NB4 (cell line): ENCODE measurements at regions not wholly inside any gene's neighbourhood (a gene's known extent, or its start where the extent isn't known, plus 50 kb on each side); places are given as distances from the start of the nearest gene placed in this dataset.
A peak's percentile ranks its signal among the peaks of the same experiment; 100 is the strongest.

Experiments
- DNase-seq: peaks from one replicate; pipeline ENCODE4 v3.0.0; 2010; ENCODE audit warnings: low read depth
- H3K4me3 ChIP-seq: one replicate; pipeline ENCODE4 v1.5.1; 2011; ENCODE audit warnings: mild to moderate bottlenecking, low read depth, low read length, moderate library complexity
- MAX ChIP-seq: IDR thresholded peaks from 2 replicates; pipeline ENCODE4 v1.6.1; 2011; ENCODE audit warnings: low read depth, low read length
- MYC ChIP-seq: IDR thresholded peaks from 2 replicates; pipeline ENCODE4 v1.6.1; 2011; ENCODE audit warnings: low read depth, low read length
- POLR2A ChIP-seq: IDR thresholded peaks from 2 replicates; pipeline ENCODE4 v1.6.1; 2011; ENCODE audit warnings: mild to moderate bottlenecking; ENCODE audit not compliant: insufficient read length; ENCODE audit errors: extremely low read depth
- TF ChIP-seq, protein P1 (sequence below): IDR thresholded peaks from one replicate; pipeline ENCODE4 v1.5.1; 2012; ENCODE audit warnings: low read depth, low read length

- TF ChIP-seq MAX (no peak), MYC (no peak), POLR2A (no peak)
- TF ChIP-seq, protein P1, sequence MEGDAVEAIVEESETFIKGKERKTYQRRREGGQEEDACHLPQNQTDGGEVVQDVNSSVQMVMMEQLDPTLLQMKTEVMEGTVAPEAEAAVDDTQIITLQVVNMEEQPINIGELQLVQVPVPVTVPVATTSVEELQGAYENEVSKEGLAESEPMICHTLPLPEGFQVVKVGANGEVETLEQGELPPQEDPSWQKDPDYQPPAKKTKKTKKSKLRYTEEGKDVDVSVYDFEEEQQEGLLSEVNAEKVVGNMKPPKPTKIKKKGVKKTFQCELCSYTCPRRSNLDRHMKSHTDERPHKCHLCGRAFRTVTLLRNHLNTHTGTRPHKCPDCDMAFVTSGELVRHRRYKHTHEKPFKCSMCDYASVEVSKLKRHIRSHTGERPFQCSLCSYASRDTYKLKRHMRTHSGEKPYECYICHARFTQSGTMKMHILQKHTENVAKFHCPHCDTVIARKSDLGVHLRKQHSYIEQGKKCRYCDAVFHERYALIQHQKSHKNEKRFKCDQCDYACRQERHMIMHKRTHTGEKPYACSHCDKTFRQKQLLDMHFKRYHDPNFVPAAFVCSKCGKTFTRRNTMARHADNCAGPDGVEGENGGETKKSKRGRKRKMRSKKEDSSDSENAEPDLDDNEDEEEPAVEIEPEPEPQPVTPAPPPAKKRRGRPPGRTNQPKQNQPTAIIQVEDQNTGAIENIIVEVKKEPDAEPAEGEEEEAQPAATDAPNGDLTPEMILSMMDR, result no peak
- no peak for DNase-seq
- no peak overlapping the region for H3K4me3 ChIP-seq
Measured at GRCh38 chr15:69854521-69855181, 243.1 kb downstream of the TLE3 start.

- H3K4me3 ChIP-seq, result no peak overlapping the region
- TF ChIP-seq MYC (no peak), MAX (no peak), POLR2A (no peak)
- TF ChIP-seq, protein P1, result no peak
- peak; percentile 24 for DNase-seq
Measured at GRCh38 chr15:69855258-69856000, 242.3 kb downstream of the TLE3 start.

DNA sequence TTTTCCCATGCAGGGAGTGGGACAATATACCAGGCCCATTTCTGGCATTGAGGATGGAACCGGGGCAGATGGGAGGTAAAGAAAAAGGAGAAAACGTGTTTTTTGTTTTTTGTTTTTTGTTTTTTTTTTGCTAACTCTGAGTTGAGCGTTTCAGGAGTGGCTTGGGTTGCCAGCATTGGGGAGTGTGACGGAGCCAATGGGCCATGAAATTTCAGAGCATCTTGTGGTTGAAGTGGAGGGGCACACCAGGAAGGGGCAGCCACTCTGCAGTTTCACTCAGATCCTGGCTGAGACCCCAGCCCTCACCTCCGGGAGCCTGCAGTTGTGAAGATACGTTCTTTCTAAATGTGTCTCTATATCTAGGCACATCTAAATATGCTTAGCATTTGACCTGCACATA lies 240.5 kb downstream of the TLE3 start:
- no peak for DNase-seq
- TF ChIP-seq MAX, result no peak
- no peak for TF ChIP-seq POLR2A
- TF ChIP-seq, protein P1, result no peak
- TF ChIP-seq MYC, result no peak
- no peak overlapping the region for H3K4me3 ChIP-seq

DNA sequence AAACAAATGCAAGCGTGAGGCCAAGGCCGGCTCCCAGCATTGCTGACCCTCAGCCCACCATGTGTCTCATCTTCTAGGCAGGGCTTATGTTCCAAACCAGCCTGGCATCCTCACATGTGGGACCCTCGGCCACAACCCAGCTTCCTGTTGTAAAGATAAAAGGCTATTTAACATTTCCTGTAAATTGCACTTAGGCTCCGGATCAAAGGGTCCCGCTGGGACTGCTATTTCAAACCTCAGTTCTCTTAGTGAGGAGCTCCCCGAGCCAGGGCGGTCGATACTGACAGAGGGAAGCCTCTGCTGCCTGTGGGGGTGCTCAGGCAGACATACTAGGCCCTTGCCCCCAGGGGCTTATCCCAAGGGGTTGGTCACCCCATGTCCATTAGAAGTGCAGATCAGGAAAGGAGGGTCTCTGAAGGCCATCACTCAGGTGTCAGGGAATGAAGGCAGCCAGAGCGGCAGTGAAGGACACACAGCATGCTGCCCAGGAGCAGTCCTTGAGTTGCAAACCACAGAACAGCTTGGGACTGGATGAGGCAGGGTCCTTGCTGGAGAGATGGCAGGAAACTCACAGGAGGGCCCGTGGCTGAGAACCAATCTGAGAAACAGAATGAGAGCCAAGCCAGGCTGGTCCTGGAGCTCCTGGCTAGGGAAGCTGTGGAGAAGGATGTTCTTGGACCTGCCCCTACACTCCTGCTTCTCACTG lies 239.9 kb downstream of the TLE3 start:
- no peak overlapping the region for H3K4me3 ChIP-seq
- peak; percentile 71 for DNase-seq
- TF ChIP-seq MYC (no peak), POLR2A (no peak), MAX (0 out of 2 replicates have a peak, but pooled peaks have one; percentile 37)
- TF ChIP-seq, protein P1, result no peak

DNA sequence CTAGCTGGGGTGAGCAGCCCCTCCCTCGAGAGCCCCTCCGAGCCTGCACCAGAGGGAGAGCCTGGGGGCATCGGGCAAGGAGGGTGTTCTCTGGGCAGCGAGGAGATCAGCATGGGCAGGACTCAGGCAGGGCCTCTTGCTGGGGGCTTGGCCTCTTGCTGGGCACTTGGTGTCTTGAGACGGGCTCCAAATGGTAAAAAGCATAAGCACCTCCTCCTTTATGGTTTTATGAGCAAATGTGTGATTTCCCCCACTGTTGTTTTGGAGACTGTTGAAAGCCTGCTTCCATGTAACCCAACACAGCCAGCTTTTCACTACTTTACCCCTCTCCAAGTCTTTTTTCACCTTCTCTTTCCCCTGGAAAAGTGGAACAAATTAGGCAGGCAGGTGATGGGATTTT lies 239.3 kb downstream of the TLE3 start:
- TF ChIP-seq POLR2A (no peak), MAX (no peak), MYC (no peak)
- TF ChIP-seq, protein P1, result no peak
- no peak overlapping the region for H3K4me3 ChIP-seq
- no peak for DNase-seq
